Neural progenitor cell (in vitro differentiated cells): ENCODE measurements at regions not wholly inside any gene's neighbourhood (a gene's known extent, or its start where the extent isn't known, plus 50 kb on each side); places are given as distances from the start of the nearest gene placed in this dataset.

Source experiments
- DNase-seq: peaks from one replicate; pipeline ENCODE4 v3.0.0-alpha.2; 2016; ENCODE audit warnings: low spot score
- H2AFZ ChIP-seq: fragments of 200-600 bp; sonication (generic); replicated peaks from 2 replicates; pipeline ENCODE4 v1.6.1; 2016; ENCODE audit warnings: antibody characterized with exemption
- H3F3A ChIP-seq: fragments of 200-600 bp; sonication (generic); 2 replicates; pipeline ENCODE4 v1.6.1; 2016; ENCODE audit warnings: antibody characterized with exemption, low read depth
- H3K27ac ChIP-seq: fragments of 200-600 bp; sonication (generic); 2 replicates; pipeline ENCODE4 v1.5.1; 2016; ENCODE audit warnings: mild to moderate bottlenecking
- H3K27me3 ChIP-seq: fragments of 200-600 bp; sonication (generic); 2 replicates; pipeline ENCODE4 v1.6.1; 2016; ENCODE audit warnings: mild to moderate bottlenecking, moderate library complexity
- H3K36me3 ChIP-seq: fragments of 200-600 bp; sonication (generic); 2 replicates; pipeline ENCODE4 v1.5.1; 2016
- H3K4me1 ChIP-seq: fragments of 200-600 bp; sonication (generic); 2 replicates; pipeline ENCODE4 v1.6.1; 2016; ENCODE audit warnings: mixed run types
- H3K4me2 ChIP-seq: fragments of 200-600 bp; sonication (generic); 2 replicates; pipeline ENCODE4 v1.6.1; 2016
- H3K4me3 ChIP-seq: fragments of 200-600 bp; sonication (generic); 2 replicates; pipeline ENCODE4 v1.5.1; 2016
- H3K79me2 ChIP-seq: fragments of 200-600 bp; sonication (generic); 2 replicates; pipeline ENCODE4 v1.6.1; 2016; ENCODE audit warnings: low read depth
- H3K9ac ChIP-seq: fragments of 200-600 bp; sonication (generic); 2 replicates; pipeline ENCODE4 v1.6.1; 2016
- H3K9me3 ChIP-seq: fragments of 200-600 bp; sonication (generic); 2 replicates; pipeline ENCODE4 v1.5.1; 2016; ENCODE audit warnings: low read depth
- H4K20me1 ChIP-seq: fragments of 200-600 bp; sonication (generic); 2 replicates; pipeline ENCODE4 v1.6.1; 2016; ENCODE audit warnings: low read depth
- H3K27ac Mint-ChIP-seq: 3 replicates; pipeline ENCODE4 v1.8.0; 2021; ENCODE audit warnings: mixed read lengths
- H3K27me3 Mint-ChIP-seq: 2 replicates; pipeline ENCODE4 v1.8.0; 2022; ENCODE audit warnings: low read depth, mild to moderate bottlenecking, inconsistent platforms, moderate library complexity, mixed read lengths; ENCODE audit not compliant: insufficient read depth
- H3K36me3 Mint-ChIP-seq: 3 replicates; pipeline ENCODE4 v1.8.0; 2021; ENCODE audit warnings: mixed read lengths
- H3K4me1 Mint-ChIP-seq: 3 replicates; pipeline ENCODE4 v1.8.0; 2021; ENCODE audit warnings: mixed read lengths
- H3K4me3 Mint-ChIP-seq: 3 replicates; pipeline ENCODE4 v1.8.0; 2021; ENCODE audit warnings: mild to moderate bottlenecking, moderate library complexity, mixed read lengths
- H3K9me3 Mint-ChIP-seq: 3 replicates; pipeline ENCODE4 v1.8.0; 2020; ENCODE audit warnings: mixed read lengths
- CTCF ChIP-seq: fragments of 200-600 bp; sonication (generic); IDR thresholded peaks from 2 replicates; pipeline ENCODE4 v1.5.1; 2017; ENCODE audit warnings: antibody characterized with exemption, mild to moderate bottlenecking
- EZH2 ChIP-seq: fragments of 200-600 bp; sonication (generic); IDR thresholded peaks from 2 replicates; pipeline ENCODE4 v1.6.1; 2017; ENCODE audit warnings: antibody characterized with exemption, mild to moderate bottlenecking, moderate library complexity
- EZH2phosphoT487 ChIP-seq: fragments of 200-600 bp; sonication (generic); IDR thresholded peaks from 2 replicates; pipeline ENCODE4 v1.6.1; 2017; ENCODE audit warnings: antibody characterized with exemption

GRCh38 chr10:43781480-43782361, 133.0 kb upstream of the ZNF32 start:
- H3K36me3 ChIP-seq: no peaks in the 10 kb centered on the region
- H2AFZ ChIP-seq: no peak overlapping the region

DNA sequence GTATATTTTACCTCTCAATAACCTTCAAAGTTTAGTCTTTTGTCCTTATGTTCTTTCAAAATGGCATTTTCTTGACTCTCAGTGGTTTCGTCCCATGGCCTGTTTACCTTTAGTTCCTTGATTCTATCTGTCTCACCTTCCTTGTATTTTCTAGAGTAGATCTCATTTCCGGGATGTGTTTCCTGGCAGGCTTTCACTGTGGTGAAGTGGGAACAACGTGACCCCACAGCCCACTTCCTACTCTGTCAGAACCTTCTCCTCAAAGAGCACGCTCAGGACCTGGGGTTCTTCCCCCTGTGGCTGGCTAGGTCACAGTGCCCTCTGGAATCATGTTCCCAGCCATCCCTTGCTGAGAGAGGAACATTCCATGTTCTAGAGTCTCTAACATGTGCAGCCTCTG, 129.9 kb upstream of the ZNF32 start:
- no peak overlapping the region for H2AFZ ChIP-seq
- no peak overlapping the region for H3K9ac ChIP-seq
- H3K27ac ChIP-seq: no peak overlapping the region
- no peak overlapping the region for H3K4me2 ChIP-seq
- no peak overlapping the region for H3K4me3 ChIP-seq
- H3K36me3 Mint-ChIP-seq: no peaks in the 10 kb centered on the region
- H3K27ac Mint-ChIP-seq: no peak overlapping the region
- no peaks in the 10 kb centered on the region for H3F3A ChIP-seq
- no peaks in the 10 kb centered on the region for H3K27me3 ChIP-seq
- TF ChIP-seq EZH2phosphoT487: no peak
- TF ChIP-seq EZH2: no peak
- H3K4me1 Mint-ChIP-seq: peaks cover 2% of the 10 kb centered on the region
- H3K9me3 Mint-ChIP-seq: no peaks in the 10 kb centered on the region
- H3K4me3 Mint-ChIP-seq: no peak overlapping the region
- no peaks in the 10 kb centered on the region for H3K79me2 ChIP-seq
- no peaks in the 10 kb centered on the region for H3K9me3 ChIP-seq
- H3K36me3 ChIP-seq: no peaks in the 10 kb centered on the region
- H3K4me1 ChIP-seq: no peaks in the 10 kb centered on the region
- H4K20me1 ChIP-seq: no peaks in the 10 kb centered on the region
- H3K27me3 Mint-ChIP-seq: peaks cover 2% of the 10 kb centered on the region
- DNase-seq: no peak

More at GRCh38 chr10:43781480-43782361, 133.0 kb upstream of the ZNF32 start:
- Histone ChIP-seq H3K79me2 (no peaks in the 10 kb centered on the region), H4K20me1 (no peaks in the 10 kb centered on the region), H3K27ac (no peak overlapping the region), H3K9ac (no peak overlapping the region), H3K4me2 (no peak overlapping the region), H3K27me3 (no peaks in the 10 kb centered on the region), H3K9me3 (no peaks in the 10 kb centered on the region), H3F3A (no peaks in the 10 kb centered on the region), H3K4me3 (no peak overlapping the region), H3K4me1 (no peaks in the 10 kb centered on the region)
- no peak overlapping the region for H3K27ac Mint-ChIP-seq
- DNase-seq: no peak
- H3K9me3 Mint-ChIP-seq: no peaks in the 10 kb centered on the region
- H3K4me3 Mint-ChIP-seq: no peak overlapping the region
- H3K36me3 Mint-ChIP-seq: no peaks in the 10 kb centered on the region
- peaks cover 2% of the 10 kb centered on the region for H3K4me1 Mint-ChIP-seq
- TF ChIP-seq EZH2: no peak
- no peak for TF ChIP-seq CTCF
- TF ChIP-seq EZH2phosphoT487: no peak
- peaks cover 4% of the 10 kb centered on the region for H3K27me3 Mint-ChIP-seq

- Mint-ChIP-seq H3K27ac (no peak overlapping the region), H3K36me3 (no peaks in the 10 kb centered on the region), H3K4me1 (no peaks in the 10 kb centered on the region), H3K27me3 (no peaks in the 10 kb centered on the region), H3K9me3 (no peaks in the 10 kb centered on the region), H3K4me3 (no peak overlapping the region)
- DNase-seq: no peak
- Histone ChIP-seq H3K4me3 (no peak overlapping the region), H3K4me2 (no peak overlapping the region), H3K9me3 (no peaks in the 10 kb centered on the region), H2AFZ (no peak overlapping the region), H3K27me3 (no peaks in the 10 kb centered on the region), H3K9ac (no peak overlapping the region), H3K27ac (no peak overlapping the region), H3F3A (no peaks in the 10 kb centered on the region), H3K36me3 (no peaks in the 10 kb centered on the region), H4K20me1 (no peaks in the 10 kb centered on the region), H3K79me2 (no peaks in the 10 kb centered on the region), H3K4me1 (no peaks in the 10 kb centered on the region)
- TF ChIP-seq EZH2 (no peak), EZH2phosphoT487 (no peak), CTCF (no peak)
Observed at GRCh38 chr10:43775384-43775783, 126.7 kb upstream of the ZNF32 start.

- H3K36me3 ChIP-seq: no peaks in the 10 kb centered on the region
- Mint-ChIP-seq H3K4me1 (no peaks in the 10 kb centered on the region), H3K4me3 (no peak overlapping the region), H3K9me3 (no peaks in the 10 kb centered on the region), H3K36me3 (no peaks in the 10 kb centered on the region), H3K27ac (no peak overlapping the region), H3K27me3 (no peaks in the 10 kb centered on the region)
- no peak overlapping the region for H3K9ac ChIP-seq
- no peaks in the 10 kb centered on the region for H3K79me2 ChIP-seq
- no peak for DNase-seq
- H3K27ac ChIP-seq: no peak overlapping the region
- H3K4me1 ChIP-seq: no peaks in the 10 kb centered on the region
- no peaks in the 10 kb centered on the region for H3F3A ChIP-seq
- no peak overlapping the region for H3K4me3 ChIP-seq
- no peaks in the 10 kb centered on the region for H3K9me3 ChIP-seq
- no peaks in the 10 kb centered on the region for H3K27me3 ChIP-seq
- TF ChIP-seq EZH2 (no peak), EZH2phosphoT487 (no peak), CTCF (no peak)
- H4K20me1 ChIP-seq: no peaks in the 10 kb centered on the region
- H3K4me2 ChIP-seq: no peak overlapping the region
- H2AFZ ChIP-seq: no peak overlapping the region
Observed at GRCh38 chr10:43774234-43774769, 125.6 kb upstream of the ZNF32 start.
